B cell (primary cell): ENCODE measurements at regions not wholly inside any gene's neighbourhood (a gene's known extent, or its start where the extent isn't known, plus 50 kb on each side); places are given as distances from the start of the nearest gene placed in this dataset.

ENCODE experiments used
- EZH2 ChIP-seq: IDR thresholded peaks from 2 replicates; pipeline ENCODE4 v1.6.1; 2012; ENCODE audit warnings: borderline replicate concordance, low read depth, mild to moderate bottlenecking, moderate library complexity, low read length; ENCODE audit not compliant: insufficient read depth, poor library complexity, severe bottlenecking
- TF ChIP-seq, protein P1 (sequence below): fragments of 200-600 bp; IDR thresholded peaks from one replicate; pipeline ENCODE4 v1.8.0; 2022; ENCODE audit warnings: antibody characterized with exemption, mild to moderate bottlenecking

DNA sequence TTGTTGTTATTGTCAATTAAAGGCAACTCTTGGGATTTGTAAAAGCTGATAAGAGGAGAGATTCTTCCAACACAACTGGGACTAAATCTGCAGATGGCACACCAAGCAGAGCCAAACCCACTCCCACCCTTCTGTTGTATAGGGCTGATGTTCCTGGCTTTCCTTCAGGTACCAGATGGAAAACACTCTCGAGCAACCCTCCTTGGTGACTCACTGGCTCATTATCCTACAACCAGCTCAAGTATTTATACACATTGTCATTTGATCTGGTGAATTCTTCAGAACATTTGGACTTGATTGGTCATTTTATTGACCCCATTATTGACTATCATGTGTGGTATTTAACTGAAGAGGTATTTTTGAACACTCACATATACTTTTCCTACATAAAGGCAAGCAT is 190.3 kb upstream of the PCSK2 start:
- TF ChIP-seq, protein P1, sequence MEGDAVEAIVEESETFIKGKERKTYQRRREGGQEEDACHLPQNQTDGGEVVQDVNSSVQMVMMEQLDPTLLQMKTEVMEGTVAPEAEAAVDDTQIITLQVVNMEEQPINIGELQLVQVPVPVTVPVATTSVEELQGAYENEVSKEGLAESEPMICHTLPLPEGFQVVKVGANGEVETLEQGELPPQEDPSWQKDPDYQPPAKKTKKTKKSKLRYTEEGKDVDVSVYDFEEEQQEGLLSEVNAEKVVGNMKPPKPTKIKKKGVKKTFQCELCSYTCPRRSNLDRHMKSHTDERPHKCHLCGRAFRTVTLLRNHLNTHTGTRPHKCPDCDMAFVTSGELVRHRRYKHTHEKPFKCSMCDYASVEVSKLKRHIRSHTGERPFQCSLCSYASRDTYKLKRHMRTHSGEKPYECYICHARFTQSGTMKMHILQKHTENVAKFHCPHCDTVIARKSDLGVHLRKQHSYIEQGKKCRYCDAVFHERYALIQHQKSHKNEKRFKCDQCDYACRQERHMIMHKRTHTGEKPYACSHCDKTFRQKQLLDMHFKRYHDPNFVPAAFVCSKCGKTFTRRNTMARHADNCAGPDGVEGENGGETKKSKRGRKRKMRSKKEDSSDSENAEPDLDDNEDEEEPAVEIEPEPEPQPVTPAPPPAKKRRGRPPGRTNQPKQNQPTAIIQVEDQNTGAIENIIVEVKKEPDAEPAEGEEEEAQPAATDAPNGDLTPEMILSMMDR = no peak
- TF ChIP-seq EZH2 = no peak
